Suprapubic skin (tissue), 4 donors: ENCODE measurements at regions not wholly inside any gene's neighbourhood (a gene's known extent, or its start where the extent isn't known, plus 50 kb on each side); places are given as distances from the start of the nearest gene placed in this dataset.
"Not testable (repeated sequence)": the region's sequence is repeated elsewhere in the genome, so short reads cannot be mapped to it uniquely, and the experiment has no call there.

ENCODE experiments used
- DNase-seq, 2 donors: peaks; one replicate each; pipeline ENCODE4 v3.0.0-alpha.2; 2019; ENCODE audit warnings: low spot score in 2 of 2
- H3K27ac ChIP-seq: fragments of 200-600 bp; sonication (generic); one replicate; pipeline ENCODE4 v1.5.1; 2019
- H3K27me3 ChIP-seq: fragments of 200-600 bp; sonication (generic); one replicate; pipeline ENCODE4 v1.5.1; 2019
- H3K36me3 ChIP-seq: fragments of 200-600 bp; sonication (generic); one replicate; pipeline ENCODE4 v1.5.1; 2019
- H3K4me1 ChIP-seq: fragments of 200-600 bp; sonication (generic); one replicate; pipeline ENCODE4 v1.5.1; 2019
- H3K4me3 ChIP-seq: fragments of 200-600 bp; sonication (generic); one replicate; pipeline ENCODE4 v1.5.1; 2019; ENCODE audit warnings: mild to moderate bottlenecking
- H3K9me3 ChIP-seq: fragments of 200-600 bp; sonication (generic); one replicate; pipeline ENCODE4 v1.5.1; 2019
- CTCF ChIP-seq, 2 donors: fragments of 200-600 bp in 1 of 2; fragments of 450-650 bp in 1 of 2; sonication (generic) in 1 of 2; IDR thresholded peaks; one replicate each; pipeline ENCODE4 v1.5.1; 2016 to 2019; ENCODE audit warnings: antibody characterized with exemption in 2 of 2, mild to moderate bottlenecking in 1 of 2, moderate library complexity in 1 of 2
- EP300 ChIP-seq: sonication (generic); formaldehyde crosslinking; IDR thresholded peaks from one replicate; pipeline ENCODE4 v1.6.1; 2017; ENCODE audit warnings: antibody characterized with exemption
- POLR2A ChIP-seq, 2 donors: fragments of 450-650 bp; IDR thresholded peaks; one replicate each; pipeline ENCODE4 v1.6.1; 2017; ENCODE audit warnings: antibody characterized with exemption in 2 of 2, mild to moderate bottlenecking in 2 of 2, moderate library complexity in 2 of 2
- POLR2AphosphoS5 ChIP-seq, 3 donors: sonication (generic); formaldehyde crosslinking; IDR thresholded peaks; one replicate each; pipeline ENCODE4 v1.6.1; 2017; ENCODE audit warnings: antibody characterized with exemption in 3 of 3
- WGBS: methylation state at CpG from one replicate; pipeline ENCODE4 v1.1.5; 2018; 5-methylcytosine and 5-hydroxymethylcytosine counted together

DNA sequence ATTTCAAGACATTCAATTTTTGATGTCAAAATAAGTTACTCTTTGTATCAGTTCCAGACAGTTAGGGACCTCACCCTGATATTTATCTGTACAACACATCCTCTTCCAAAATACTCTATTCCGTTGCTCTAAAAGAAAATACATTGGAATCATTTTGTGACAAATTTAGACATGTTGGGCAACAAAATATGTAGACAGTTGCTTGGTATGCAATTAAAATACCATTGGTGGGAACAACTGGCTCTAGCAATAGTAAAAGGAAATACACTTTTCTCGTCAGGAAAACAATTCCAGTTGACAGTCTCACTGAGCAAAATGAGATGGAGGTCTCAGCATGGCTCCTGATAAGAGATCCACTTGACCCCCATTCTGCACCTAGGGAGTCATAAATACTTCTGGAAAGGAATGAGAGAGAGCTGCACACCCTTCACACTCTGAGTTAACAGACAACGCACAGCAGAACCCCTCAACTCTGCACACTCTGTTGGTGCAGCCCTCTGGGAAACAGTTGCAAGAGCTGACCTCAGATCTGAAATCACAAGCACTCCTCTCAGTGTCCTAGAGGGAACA, 171.3 kb upstream of the NT5E start:
- no peak for DNase-seq
- no peaks in the 10 kb centered on the region for H3K9me3 ChIP-seq
- no peaks in the 10 kb centered on the region for H3K4me1 ChIP-seq
- H3K4me3 ChIP-seq: no peak overlapping the region
- H3K27me3 ChIP-seq: no peaks in the 10 kb centered on the region
- WGBS: 38% methylated on average over 3 of the region's 3 CpGs
- TF ChIP-seq EP300 (no peak), POLR2A (IDR thresholded peaks at IDR 0.05) (no peak), CTCF (IDR thresholded peaks at IDR 0.05) (no peak), POLR2AphosphoS5 (IDR thresholded peaks at IDR 0.05) (no peak)
- no peak overlapping the region for H3K27ac ChIP-seq
- no peaks in the 10 kb centered on the region for H3K36me3 ChIP-seq

DNA sequence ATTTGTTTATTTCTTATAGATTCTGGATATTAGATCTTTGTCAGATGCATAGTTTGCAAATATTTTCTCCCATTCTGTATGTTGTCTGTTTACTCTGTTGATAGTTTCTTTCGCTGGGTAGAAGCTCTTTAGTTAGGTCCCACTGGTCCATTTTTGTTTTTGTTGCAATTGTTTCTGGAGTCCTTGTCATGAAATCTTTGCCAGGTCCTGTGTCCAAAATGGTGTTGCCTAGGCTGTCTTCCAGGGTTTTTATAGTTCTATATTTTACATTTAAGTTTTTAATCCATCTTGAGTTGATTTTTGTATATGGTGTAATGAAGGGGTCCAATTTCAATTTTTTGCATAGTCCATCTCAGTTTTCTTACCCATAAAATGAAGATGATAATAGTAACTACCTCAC, 173.9 kb upstream of the NT5E start:
- WGBS: 94% methylated on average over 1 of the region's 1 CpG
- not testable (repeated sequence) for H3K9me3 ChIP-seq, H3K36me3 ChIP-seq, H3K27me3 ChIP-seq, H3K4me3 ChIP-seq, H3K4me1 ChIP-seq, DNase-seq, H3K27ac ChIP-seq

- 70% methylated on average over 6 of the region's 6 CpGs for WGBS
- no peak overlapping the region for H3K4me3 ChIP-seq
- no peak for TF ChIP-seq POLR2A (IDR thresholded peaks at IDR 0.05)
- no peak for TF ChIP-seq POLR2AphosphoS5 (IDR thresholded peaks at IDR 0.05)
- TF ChIP-seq EP300: no peak
- no peak for TF ChIP-seq CTCF (IDR thresholded peaks at IDR 0.05)
- no peaks in the 10 kb centered on the region for H3K9me3 ChIP-seq
- H3K27me3 ChIP-seq: no peaks in the 10 kb centered on the region
- no peaks in the 10 kb centered on the region for H3K4me1 ChIP-seq
- no peak for DNase-seq
- H3K27ac ChIP-seq: no peak overlapping the region
- H3K36me3 ChIP-seq: no peaks in the 10 kb centered on the region
Measured at GRCh38 chr6:85275338-85275985, 174.4 kb upstream of the NT5E start.

DNA sequence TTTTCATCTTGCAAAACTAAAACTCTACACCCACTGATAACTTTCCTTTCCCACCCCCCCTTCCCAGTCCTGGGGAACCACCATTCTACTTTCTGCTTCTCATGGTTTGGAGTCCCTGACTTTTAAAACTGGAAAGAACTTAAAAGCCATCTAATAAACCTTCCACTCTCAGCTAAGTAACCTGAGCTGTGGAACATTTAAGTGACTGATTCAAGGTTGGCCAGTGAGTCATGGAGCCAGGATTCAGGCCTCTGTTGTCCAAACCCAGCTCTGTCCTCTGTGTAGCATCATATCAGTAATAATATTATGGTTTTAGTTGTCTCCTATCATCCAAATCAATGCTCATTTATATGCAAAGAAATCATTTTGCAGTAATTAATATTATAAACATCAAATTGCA, 176.0 kb upstream of the NT5E start:
- no peak for TF ChIP-seq CTCF (IDR thresholded peaks at IDR 0.05)
- no peak for TF ChIP-seq POLR2AphosphoS5 (IDR thresholded peaks at IDR 0.05)
- TF ChIP-seq EP300: no peak
- TF ChIP-seq POLR2A (IDR thresholded peaks at IDR 0.05): no peak
- Histone ChIP-seq H3K4me3 (no peak overlapping the region), H3K27ac (no peak overlapping the region), H3K27me3 (no peaks in the 10 kb centered on the region), H3K36me3 (no peaks in the 10 kb centered on the region), H3K9me3 (no peaks in the 10 kb centered on the region), H3K4me1 (no peaks in the 10 kb centered on the region)
- DNase-seq: no peak

GRCh38 chr6:85273046-85273445, 176.8 kb upstream of the NT5E start:
- WGBS: 59% methylated on average over 4 of the region's 4 CpGs
- Histone ChIP-seq H3K4me1 (no peaks in the 10 kb centered on the region), H3K9me3 (no peaks in the 10 kb centered on the region), H3K27me3 (no peaks in the 10 kb centered on the region), H3K27ac (no peak overlapping the region), H3K4me3 (no peak overlapping the region), H3K36me3 (no peaks in the 10 kb centered on the region)
- no peak for DNase-seq
- TF ChIP-seq EP300 (no peak), CTCF (IDR thresholded peaks at IDR 0.05) (no peak), POLR2AphosphoS5 (IDR thresholded peaks at IDR 0.05) (no peak), POLR2A (IDR thresholded peaks at IDR 0.05) (no peak)

- Histone ChIP-seq H3K27ac (no peak overlapping the region), H3K9me3 (no peaks in the 10 kb centered on the region), H3K4me3 (no peak overlapping the region), H3K4me1 (no peaks in the 10 kb centered on the region), H3K36me3 (no peaks in the 10 kb centered on the region), H3K27me3 (no peaks in the 10 kb centered on the region)
- 22% methylated on average over 3 of the region's 3 CpGs for WGBS
- DNase-seq: no peak
- TF ChIP-seq POLR2A (IDR thresholded peaks at IDR 0.05): no peak
- no peak for TF ChIP-seq CTCF (IDR thresholded peaks at IDR 0.05)
- no peak for TF ChIP-seq POLR2AphosphoS5 (IDR thresholded peaks at IDR 0.05)
- TF ChIP-seq EP300: no peak
Measured at GRCh38 chr6:85272592-85272991, 177.3 kb upstream of the NT5E start.
